Breast epithelium (tissue), 4 donors: ENCODE measurements at regions not wholly inside any gene's neighbourhood (a gene's known extent, or its start where the extent isn't known, plus 50 kb on each side); places are given as distances from the start of the nearest gene placed in this dataset.
"Not testable (repeated sequence)": the region's sequence is repeated elsewhere in the genome, so short reads cannot be mapped to it uniquely, and the experiment has no call there.

Source experiments
- DNase-seq, 2 donors: peaks; one replicate each; pipeline ENCODE4 v3.0.0-alpha.2; 2019; ENCODE audit warnings: low spot score in 2 of 2
- H3K27ac ChIP-seq, 2 donors: fragments of 200-600 bp; sonication (generic) in 1 of 2; one replicate each; pipeline ENCODE4 v1.5.1; 2016 to 2019; ENCODE audit warnings: mild to moderate bottlenecking in 1 of 2
- H3K27me3 ChIP-seq, 2 donors: fragments of 200-600 bp; sonication (generic) in 1 of 2; one replicate each; pipeline versions ENCODE4 v1.5.1 to v1.6.0; 2017 to 2019; ENCODE audit warnings: control low read depth in 1 of 2, mild to moderate bottlenecking in 1 of 2
- H3K36me3 ChIP-seq: fragments of 200-600 bp; one replicate; pipeline ENCODE4 v1.5.1; 2019
- H3K4me1 ChIP-seq, 2 donors: fragments of 200-600 bp; sonication (generic); one replicate each; pipeline ENCODE4 v1.5.1; 2016 to 2019; ENCODE audit warnings: control low read depth in 1 of 2
- H3K4me3 ChIP-seq, 3 donors: fragments of 200-600 bp; sonication (generic); 1 replicate in 2 of 3; 2 replicates in 1 of 3; pipeline ENCODE4 v1.5.1; 2016 to 2019; ENCODE audit warnings: mild to moderate bottlenecking in 3 of 3, moderate library complexity in 2 of 3
- H3K9me3 ChIP-seq, 2 donors: fragments of 200-600 bp; sonication (generic) in 1 of 2; one replicate each; pipeline ENCODE4 v1.5.1; 2016 to 2019; ENCODE audit warnings: control low read depth in 1 of 2
- CTCF ChIP-seq, 3 donors: fragments of 450-650 bp; IDR thresholded peaks; one replicate each; pipeline ENCODE4 v1.5.1; 2016 to 2017; ENCODE audit warnings: antibody characterized with exemption in 3 of 3, mild to moderate bottlenecking in 3 of 3, moderate library complexity in 3 of 3
- POLR2A ChIP-seq: fragments of 450-650 bp; IDR thresholded peaks from one replicate; pipeline ENCODE4 v1.6.1; 2016; ENCODE audit warnings: antibody characterized with exemption, mild to moderate bottlenecking, moderate library complexity
- POLR2AphosphoS5 ChIP-seq, 3 donors: sonication (generic); formaldehyde crosslinking; IDR thresholded peaks; one replicate each; pipeline ENCODE4 v1.6.1; 2017; ENCODE audit warnings: antibody characterized with exemption in 3 of 3
- intact Hi-C: fragments of 100-400 bp; cut with DNase I; formaldehyde crosslinking; loops from one replicate; pipeline ENCODE4 v1.15.1; 2023; ENCODE audit warnings: low total_unique reads

GRCh38 chr3:26236531-26236930 lies 386.0 kb upstream of the LRRC3B start:
- Histone ChIP-seq H3K9me3 (no peaks in the 10 kb centered on the region), H3K27ac (no peak overlapping the region), H3K4me1 (no peaks in the 10 kb centered on the region), H3K27me3 (no peaks in the 10 kb centered on the region), H3K4me3 (no peak overlapping the region), H3K36me3 (no peaks in the 10 kb centered on the region)
- intact Hi-C loops: no loop called here
- TF ChIP-seq POLR2AphosphoS5 (IDR thresholded peaks at IDR 0.05) (no peak), POLR2A (no peak)
- DNase-seq: no peak

- TF ChIP-seq CTCF (IDR thresholded peaks at IDR 0.05) (no peak), POLR2AphosphoS5 (IDR thresholded peaks at IDR 0.05) (no peak), POLR2A (no peak)
- intact Hi-C loops: no loop called here
- Histone ChIP-seq H3K36me3 (no peaks in the 10 kb centered on the region), H3K27me3 (no peaks in the 10 kb centered on the region), H3K4me1 (no peaks in the 10 kb centered on the region), H3K27ac (no peak overlapping the region), H3K4me3 (no peak overlapping the region), H3K9me3 (no peaks in the 10 kb centered on the region)
- no peak for DNase-seq
These were observed 385.4 kb upstream of the LRRC3B start for GRCh38 chr3:26237036-26237682.

- H3K4me3 ChIP-seq, H3K4me1 ChIP-seq, H3K36me3 ChIP-seq, intact Hi-C loops, DNase-seq, H3K9me3 ChIP-seq, H3K27me3 ChIP-seq, H3K27ac ChIP-seq: not testable (repeated sequence)
These were observed 378.0 kb upstream of the LRRC3B start for GRCh38 chr3:26244586-26244985.

GRCh38 chr3:26245236-26245635 lies 377.3 kb upstream of the LRRC3B start:
- Histone ChIP-seq H3K27ac (no peak overlapping the region), H3K36me3 (no peaks in the 10 kb centered on the region), H3K4me3 (no peak overlapping the region), H3K27me3 (no peaks in the 10 kb centered on the region), H3K4me1 (no peaks in the 10 kb centered on the region), H3K9me3 (no peaks in the 10 kb centered on the region)
- no peak for DNase-seq
- intact Hi-C loops: no loop called here
- TF ChIP-seq POLR2A (no peak), CTCF (IDR thresholded peaks at IDR 0.05) (no peak), POLR2AphosphoS5 (IDR thresholded peaks at IDR 0.05) (no peak)

GRCh38 chr3:26246901-26247300 lies 375.7 kb upstream of the LRRC3B start:
- Histone ChIP-seq H3K27ac (no peak overlapping the region), H3K4me1 (no peaks in the 10 kb centered on the region), H3K9me3 (no peaks in the 10 kb centered on the region), H3K4me3 (no peak overlapping the region), H3K27me3 (no peaks in the 10 kb centered on the region), H3K36me3 (no peaks in the 10 kb centered on the region)
- no peak for DNase-seq
- TF ChIP-seq CTCF (IDR thresholded peaks at IDR 0.05) (no peak), POLR2AphosphoS5 (IDR thresholded peaks at IDR 0.05) (no peak), POLR2A (no peak)
- intact Hi-C loops: no loop called here

GRCh38 chr3:26247712-26248111 lies 374.9 kb upstream of the LRRC3B start:
- H3K36me3 ChIP-seq: no peaks in the 10 kb centered on the region
- no peak overlapping the region for H3K27ac ChIP-seq
- intact Hi-C loops: no loop called here
- no peak overlapping the region for H3K4me3 ChIP-seq
- H3K27me3 ChIP-seq: no peaks in the 10 kb centered on the region
- H3K4me1 ChIP-seq: no peaks in the 10 kb centered on the region
- DNase-seq: no peak
- H3K9me3 ChIP-seq: no peaks in the 10 kb centered on the region
- TF ChIP-seq CTCF (IDR thresholded peaks at IDR 0.05) (no peak), POLR2A (no peak), POLR2AphosphoS5 (IDR thresholded peaks at IDR 0.05) (no peak)
